A549 (cell line): ENCODE measurements at regions not wholly inside any gene's neighbourhood (a gene's known extent, or its start where the extent isn't known, plus 50 kb on each side); places are given as distances from the start of the nearest gene placed in this dataset.

ENCODE experiments used
- ATAC-seq, 2 experiments: fragments of 200-7000 bp in 1 of 2; fragments of >200 bp in 1 of 2; cut with Nextera tagmentation in 1 of 2; cut with Tn5 transposase in 1 of 2; 3 replicates each; pipeline versions ENCODE4 v1.8.0 to v1.9.1; 2018 to 2020; ENCODE audit warnings: mild to moderate bottlenecking in 1 of 2, moderate library complexity in 1 of 2
- CTCF ChIA-PET: fragments of 300-600 bp; sonication (Branson Sonifier 250); formaldehyde crosslinking; extraction: SDS; loops from one replicate; lab custom pipeline; 2021; ENCODE audit warnings: antibody characterized with exemption, inconsistent platforms; lab: Yijun Ruan, JAX
- POLR2A ChIA-PET: fragments of 350-600 bp; formaldehyde crosslinking; extraction: SDS; loops from one replicate; lab custom pipeline; 2021; ENCODE audit warnings: antibody characterized with exemption, inconsistent platforms; lab: Yijun Ruan, JAX
- DNase-seq, 2 experiments: peaks; one replicate each; pipeline versions ENCODE4 v3.0.0 to v3.0.0-alpha.2; 2011 to 2016; ENCODE audit warnings: low read depth in 1 of 2, low spot score in 1 of 2
- FAIRE-seq: peaks from 2 replicates; lab custom pipeline; 2011; peaks lifted over from hg19 to GRCh38; lab: Jason Lieb, UNC
- H3K27ac ChIP-seq, 2 experiments: fragments of >200 bp; sonication (Bioruptor Twin); formaldehyde crosslinking; 3 replicates each; pipeline ENCODE4 v1.5.1; 2016 to 2017
- H3K4me1 ChIP-seq: fragments of >200 bp; sonication (Bioruptor Twin); formaldehyde crosslinking; 3 replicates; pipeline ENCODE4 v1.6.1; 2016
- H3K4me2 ChIP-seq: fragments of >200 bp; sonication (Bioruptor Twin); formaldehyde crosslinking; 3 replicates; pipeline ENCODE4 v1.6.1; 2016
- H3K4me3 ChIP-seq: fragments of >200 bp; sonication (Bioruptor Twin); formaldehyde crosslinking; 3 replicates; pipeline ENCODE4 v1.5.1; 2016
- H3K9me3 ChIP-seq: fragments of >200 bp; sonication (Bioruptor Twin); formaldehyde crosslinking; 3 replicates; pipeline ENCODE4 v1.6.1; 2016
- CBX2 ChIP-seq: fragments of 200-600 bp; sonication (generic); IDR thresholded peaks from 2 replicates; pipeline ENCODE4 v1.6.1; 2016; ENCODE audit warnings: low read depth, mild to moderate bottlenecking, borderline replicate concordance
- CBX8 ChIP-seq: fragments of 200-600 bp; sonication (generic); IDR thresholded peaks from 2 replicates; pipeline ENCODE4 v1.6.1; 2016
- CHD2 ChIP-seq: fragments of 150-350 bp; IDR thresholded peaks from 2 replicates; pipeline ENCODE4 v1.6.1; 2014; ENCODE audit warnings: low read length; ENCODE audit not compliant: partially characterized antibody
- CHD4 ChIP-seq: fragments of 200-600 bp; sonication (generic); IDR thresholded peaks from 2 replicates; pipeline ENCODE4 v1.6.1; 2016; ENCODE audit warnings: antibody characterized with exemption, mild to moderate bottlenecking, borderline replicate concordance
- CTCF ChIP-seq: fragments of >200 bp; sonication (Bioruptor Twin); formaldehyde crosslinking; IDR thresholded peaks from 3 replicates; pipeline ENCODE4 v1.5.1; 2016
- E2F6 ChIP-seq: IDR thresholded peaks from 2 replicates; pipeline ENCODE4 v1.6.1; 2012; ENCODE audit warnings: low read depth, borderline replicate concordance
- ESRRA ChIP-seq: fragments of 150-350 bp; IDR thresholded peaks from 2 replicates; pipeline ENCODE4 v1.6.1; 2014; ENCODE audit warnings: mild to moderate bottlenecking, low read length, borderline replicate concordance
- FOSB ChIP-seq: fragments of 250-450 bp; sonication (Bioruptor Pico); IDR thresholded peaks from 2 replicates; pipeline ENCODE4 v1.5.0; 2020; ENCODE audit warnings: mild to moderate bottlenecking, moderate library complexity
- HES2 ChIP-seq: fragments of >200 bp; sonication (Bioruptor Twin); formaldehyde crosslinking; IDR thresholded peaks from 2 replicates; pipeline ENCODE4 v1.6.1; 2016
- HEYL ChIP-seq: fragments of 250-450 bp; sonication (Bioruptor Pico); IDR thresholded peaks from 2 replicates; pipeline ENCODE4 v1.8.0; 2021; ENCODE audit warnings: mild to moderate bottlenecking, moderate library complexity
- HOXA7 ChIP-seq: fragments of 250-450 bp; sonication (Bioruptor Pico); IDR thresholded peaks from 2 replicates; pipeline ENCODE4 v1.5.0; 2020; ENCODE audit warnings: mild to moderate bottlenecking, moderate library complexity
- HOXB13 ChIP-seq: fragments of 250-450 bp; sonication (Bioruptor Pico); IDR thresholded peaks from 2 replicates; pipeline ENCODE4 v1.5.0; 2020; ENCODE audit warnings: low read depth, mild to moderate bottlenecking, moderate library complexity
- KDM5A ChIP-seq: fragments of 200-600 bp; sonication (generic); IDR thresholded peaks from 2 replicates; pipeline ENCODE4 v1.6.1; 2016; ENCODE audit warnings: antibody characterized with exemption, mild to moderate bottlenecking
- MAZ ChIP-seq: fragments of 150-350 bp; IDR thresholded peaks from 2 replicates; pipeline ENCODE4 v1.6.1; 2014; ENCODE audit warnings: antibody characterized with exemption, low read depth, low read length, borderline replicate concordance
- NFE2L2 ChIP-seq: fragments of 150-350 bp; conservative IDR thresholded peaks from 2 replicates; pipeline ENCODE4 v1.6.1; 2014; ENCODE audit warnings: low read length
- NR3C1 ChIP-seq: fragments of >200 bp; sonication (Bioruptor Twin); formaldehyde crosslinking; IDR thresholded peaks from 3 replicates; pipeline ENCODE4 v1.6.1; 2017
- PHF8 ChIP-seq: fragments of 200-600 bp; sonication (generic); IDR thresholded peaks from 2 replicates; pipeline ENCODE4 v1.6.1; 2016; ENCODE audit warnings: low read depth, mild to moderate bottlenecking, antibody characterized with exemption, moderate library complexity, borderline replicate concordance
- POLR2A ChIP-seq: IDR thresholded peaks from 2 replicates; pipeline ENCODE4 v1.6.1; 2012; ENCODE audit warnings: mild to moderate bottlenecking, low read length
- RAD21 ChIP-seq, 2 experiments: fragments of >200 bp in 1 of 2; sonication (Bioruptor Twin) in 1 of 2; formaldehyde crosslinking in 1 of 2; IDR thresholded peaks in 1 of 2; conservative IDR thresholded peaks in 1 of 2; 2 replicates in 1 of 2; 3 replicates in 1 of 2; pipeline ENCODE4 v1.6.1; 2012 to 2018; ENCODE audit warnings: inconsistent platforms in 1 of 2
- RARB ChIP-seq: fragments of 250-450 bp; sonication (Bioruptor Pico); IDR thresholded peaks from 2 replicates; pipeline ENCODE4 v1.8.0; 2021; ENCODE audit warnings: mild to moderate bottlenecking, moderate library complexity
- REST ChIP-seq: fragments of 200-600 bp; sonication (generic); IDR thresholded peaks from 2 replicates; pipeline ENCODE4 v1.6.1; 2016; ENCODE audit warnings: antibody characterized with exemption, mild to moderate bottlenecking, moderate library complexity
- SMC3 ChIP-seq: fragments of >200 bp; sonication (Bioruptor Twin); formaldehyde crosslinking; IDR thresholded peaks from 3 replicates; pipeline ENCODE4 v1.6.1; 2018; ENCODE audit warnings: inconsistent platforms
- SREBF2 ChIP-seq: fragments of 450-650 bp; IDR thresholded peaks from 2 replicates; pipeline ENCODE4 v1.6.1; 2014; ENCODE audit warnings: mild to moderate bottlenecking, moderate library complexity
- TFCP2L1 ChIP-seq: fragments of 250-450 bp; sonication (Bioruptor Pico); IDR thresholded peaks from 2 replicates; pipeline ENCODE4 v1.5.0; 2021; ENCODE audit warnings: mild to moderate bottlenecking
- USF2 ChIP-seq: fragments of 450-650 bp; IDR thresholded peaks from 2 replicates; pipeline ENCODE4 v1.6.1; 2014; ENCODE audit warnings: antibody characterized with exemption
- ZC3H11A ChIP-seq: fragments of 450-650 bp; IDR thresholded peaks from 2 replicates; pipeline ENCODE4 v1.6.1; 2014; ENCODE audit warnings: antibody characterized with exemption, mild to moderate bottlenecking
- ZFP36 ChIP-seq: fragments of 450-650 bp; IDR thresholded peaks from 2 replicates; pipeline ENCODE4 v1.6.1; 2014; ENCODE audit warnings: borderline replicate concordance; ENCODE audit not compliant: partially characterized antibody
- ZNF302 ChIP-seq: fragments of 250-450 bp; sonication (Bioruptor Pico); IDR thresholded peaks from 2 replicates; pipeline ENCODE4 v1.9.0; 2021; ENCODE audit warnings: inconsistent platforms, mild to moderate bottlenecking, moderate library complexity
- ZSCAN20 ChIP-seq: fragments of 250-450 bp; sonication (Bioruptor Pico); IDR thresholded peaks from 2 replicates; pipeline ENCODE4 v1.8.0; 2022; ENCODE audit warnings: mild to moderate bottlenecking, moderate library complexity
- WGBS: methylation state at CpG from one replicate; pipeline ENCODE4 v1.1.6; 2017; ENCODE audit errors: missing lambda C conversion rate; 5-methylcytosine and 5-hydroxymethylcytosine counted together

GRCh38 chr13:107516517-107516916 lies 698.8 kb downstream of the LIG4 start:
- no peak for ATAC-seq
- CTCF ChIA-PET: no interaction called here

GRCh38 chr13:107512551-107512950 lies 702.8 kb downstream of the LIG4 start:
- no peak for FAIRE-seq
- WGBS: 15% methylated on average over 6 of the region's 6 CpGs
- no peak for DNase-seq
- Histone ChIP-seq H3K9me3 (no peaks in the 10 kb centered on the region), H3K4me1 (no peaks in the 10 kb centered on the region), H3K27ac (no peak overlapping the region)
- ATAC-seq: no peak
- POLR2A ChIA-PET: no interaction called here
- no peak for TF ChIP-seq ZC3H11A
- no peak for TF ChIP-seq NR3C1
- TF ChIP-seq HOXA7 (CRISPR knock-in tag): no peak
- TF ChIP-seq MAZ: no peak
- no peak for TF ChIP-seq ZFP36
- TF ChIP-seq ESRRA: no peak
- TF ChIP-seq NFE2L2: no peak
- TF ChIP-seq, all 56 proteins: peak for 0
- CTCF ChIA-PET: no interaction called here
- no peak overlapping the region for H3K4me3 ChIP-seq
- no peak overlapping the region for H3K4me2 ChIP-seq

More at GRCh38 chr13:107516517-107516916, 698.8 kb downstream of the LIG4 start:
- Histone ChIP-seq H3K9me3 (no peaks in the 10 kb centered on the region), H3K4me1 (no peaks in the 10 kb centered on the region), H3K4me3 (no peak overlapping the region)
- WGBS: under 1% methylated on average over 4 of the region's 4 CpGs
- FAIRE-seq: no peak
- DNase-seq: no peak
- TF ChIP-seq CBX8 (no peak), PHF8 (no peak), NR3C1 (no peak), CBX2 (no peak), CHD2 (no peak), RAD21 (conservative IDR thresholded peaks at IDR 0.05 in 1 of 2, IDR thresholded peaks at IDR 0.05 in 1 of 2) (no peak), NFE2L2 (no peak), CTCF (no peak), SMC3 (no peak), KDM5A (no peak), HOXB13 (no peak), ZFP36 (no peak), SREBF2 (no peak), POLR2A (no peak), USF2 (no peak), HEYL (CRISPR knock-in tag) (no peak), ZSCAN20 (CRISPR knock-in tag) (no peak), HES2 (no peak), ZNF302 (no peak)
- TF ChIP-seq, all 56 proteins: peak for 0
- POLR2A ChIA-PET: no interaction called here
- Histone ChIP-seq H3K27ac (no peak overlapping the region), H3K4me2 (no peak overlapping the region)

GRCh38 chr13:107497661-107498060 lies 717.7 kb downstream of the LIG4 start:
- 3% methylated on average over 5 of the region's 5 CpGs for WGBS
- FAIRE-seq: no peak
- Histone ChIP-seq H3K4me2 (no peak overlapping the region), H3K4me3 (no peak overlapping the region), H3K9me3 (no peaks in the 10 kb centered on the region), H3K4me1 (no peaks in the 10 kb centered on the region), H3K27ac (no peak overlapping the region)
- CTCF ChIA-PET: no interaction called here
- POLR2A ChIA-PET: no interaction called here
- no peak for DNase-seq
- ATAC-seq: no peak
- no peak for TF ChIP-seq CHD4
- no peak for TF ChIP-seq CBX2
- no peak for TF ChIP-seq POLR2A
- TF ChIP-seq FOSB (CRISPR knock-in tag): no peak
- TF ChIP-seq REST: no peak
- TF ChIP-seq E2F6: no peak
- no peak for TF ChIP-seq SREBF2
- no peak for TF ChIP-seq TFCP2L1 (CRISPR knock-in tag)
- no peak for TF ChIP-seq HEYL (CRISPR knock-in tag)
- no peak for TF ChIP-seq ZC3H11A
- no peak for TF ChIP-seq RARB (CRISPR knock-in tag)
- TF ChIP-seq ESRRA: no peak
- no peak for TF ChIP-seq ZNF302
